Limb (tissue), 2 donors: ENCODE measurements at regions not wholly inside any gene's neighbourhood (a gene's known extent, or its start where the extent isn't known, plus 50 kb on each side); places are given as distances from the start of the nearest gene placed in this dataset.
"Not testable (repeated sequence)": the region's sequence is repeated elsewhere in the genome, so short reads cannot be mapped to it uniquely, and the experiment has no call there.

Experiments
- DNase-seq, 2 donors: peaks; one replicate each; pipeline ENCODE4 v3.0.0-alpha.2; 2016; ENCODE audit errors: extremely low spot score in 2 of 2

DNA sequence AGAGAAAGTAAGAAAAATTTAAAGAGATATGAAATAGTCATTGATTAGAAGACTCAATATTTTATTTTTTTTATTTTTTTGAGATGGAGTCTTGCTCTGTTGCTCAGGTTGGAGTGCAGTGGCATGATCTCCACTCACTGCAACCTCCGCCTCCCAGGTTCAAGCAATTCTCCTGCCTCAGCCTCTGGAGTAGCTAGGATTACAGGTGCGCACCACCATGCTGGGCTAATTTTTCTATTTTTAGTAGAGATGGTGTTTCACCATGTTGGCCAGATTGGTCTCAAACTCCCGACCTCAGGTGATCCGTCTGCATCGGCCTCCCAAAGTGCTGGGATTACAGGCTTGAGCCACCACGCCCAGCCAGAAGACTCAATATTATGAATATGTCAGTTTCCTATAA, 672.6 kb downstream of the UQCRFS1 start:
- DNase-seq: not testable (repeated sequence)

DNA sequence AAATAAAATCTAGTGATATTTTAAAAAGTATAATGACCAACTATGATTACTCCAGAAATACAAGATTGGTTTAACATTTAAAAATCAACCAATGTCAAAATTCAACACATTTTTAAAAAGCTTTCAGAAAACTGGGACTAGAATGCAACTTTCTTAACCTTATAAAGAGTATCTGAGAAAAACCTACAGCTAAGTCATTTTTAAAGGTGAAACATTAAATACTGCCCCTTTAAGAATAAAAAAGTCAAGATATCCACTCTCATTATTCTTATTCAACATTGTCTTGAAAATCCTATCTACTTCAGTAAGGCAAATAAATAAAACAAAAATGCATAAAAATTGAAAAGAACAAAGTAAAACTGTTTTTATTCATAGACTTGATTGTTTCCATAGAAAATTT, 673.2 kb downstream of the UQCRFS1 start:
- DNase-seq: no peak

DNA sequence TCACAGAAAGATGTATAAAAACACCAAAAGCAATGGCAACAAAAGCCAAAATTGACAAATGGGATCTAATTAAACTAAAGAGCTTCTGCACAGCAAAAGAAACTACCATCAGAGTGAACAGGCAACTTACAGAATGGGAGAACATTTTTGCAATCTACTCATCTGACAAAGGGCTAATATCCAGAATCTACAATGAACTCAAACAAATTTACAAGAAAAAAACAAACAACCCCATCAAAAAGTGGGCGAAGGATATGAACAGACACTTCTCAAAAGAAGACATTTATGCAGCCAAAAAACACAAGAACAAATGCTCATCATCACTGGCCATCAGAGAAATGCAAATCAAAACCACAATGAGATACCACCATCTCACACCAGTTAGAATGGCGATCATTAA, 674.4 kb downstream of the UQCRFS1 start:
- not testable (repeated sequence) for DNase-seq

DNA sequence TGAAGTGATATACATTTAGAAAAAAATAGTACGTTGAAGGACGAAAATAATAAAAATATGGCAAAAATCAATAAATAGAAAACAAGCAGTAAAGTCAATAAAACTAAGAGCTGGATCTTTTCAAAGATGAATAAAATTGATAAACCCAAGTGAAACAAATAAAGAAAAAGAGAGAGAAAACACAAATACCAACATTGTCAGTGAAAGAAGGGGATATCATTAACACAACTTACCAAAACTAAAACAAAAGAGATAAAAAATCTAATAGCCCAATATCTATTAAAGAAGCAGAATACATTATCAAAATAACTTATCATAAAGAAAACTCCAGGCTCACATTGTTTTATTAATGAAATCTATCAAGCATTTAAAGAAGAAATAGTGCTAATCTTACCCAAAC, 675.1 kb downstream of the UQCRFS1 start:
- no peak for DNase-seq

DNA sequence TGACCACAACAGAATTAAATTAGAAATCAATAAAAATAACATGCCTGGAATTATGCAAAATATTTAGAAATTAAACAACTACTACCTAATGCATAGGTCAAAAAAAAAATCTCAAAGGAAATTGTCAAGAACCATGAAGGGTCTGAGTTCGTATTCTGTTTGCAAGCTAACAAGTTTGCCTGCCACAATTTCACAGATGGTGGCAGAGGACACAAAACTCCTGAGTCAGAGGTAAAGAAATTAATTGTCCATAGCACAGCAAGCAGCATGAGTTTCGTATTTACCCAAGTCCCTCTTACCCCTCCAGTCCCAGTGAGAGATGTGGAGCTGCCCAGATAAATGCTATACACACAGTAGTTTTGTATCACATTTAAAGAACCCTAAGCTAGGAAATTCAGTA, 675.9 kb downstream of the UQCRFS1 start:
- no peak for DNase-seq

DNA sequence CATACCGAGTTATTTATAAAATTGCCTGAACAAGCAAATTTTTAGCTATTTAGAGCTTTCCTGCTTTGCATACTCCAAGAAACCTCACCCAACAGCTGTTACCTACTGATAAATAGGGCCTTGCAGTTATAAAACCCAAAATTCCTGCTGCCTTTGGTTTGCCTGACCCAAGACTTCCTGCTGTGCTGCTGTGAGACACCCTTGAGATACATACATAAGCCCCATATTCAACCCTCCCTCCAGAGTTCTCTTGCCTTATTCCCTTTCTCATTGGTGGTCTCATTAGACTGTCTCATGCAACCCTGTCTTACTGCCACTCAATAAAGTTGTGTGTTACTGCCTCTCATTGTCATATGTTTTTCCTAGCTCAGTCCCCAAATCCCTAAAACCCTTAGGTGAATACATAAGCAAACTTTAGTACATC, 677.6 kb downstream of the UQCRFS1 start:
- no peak for DNase-seq

DNA sequence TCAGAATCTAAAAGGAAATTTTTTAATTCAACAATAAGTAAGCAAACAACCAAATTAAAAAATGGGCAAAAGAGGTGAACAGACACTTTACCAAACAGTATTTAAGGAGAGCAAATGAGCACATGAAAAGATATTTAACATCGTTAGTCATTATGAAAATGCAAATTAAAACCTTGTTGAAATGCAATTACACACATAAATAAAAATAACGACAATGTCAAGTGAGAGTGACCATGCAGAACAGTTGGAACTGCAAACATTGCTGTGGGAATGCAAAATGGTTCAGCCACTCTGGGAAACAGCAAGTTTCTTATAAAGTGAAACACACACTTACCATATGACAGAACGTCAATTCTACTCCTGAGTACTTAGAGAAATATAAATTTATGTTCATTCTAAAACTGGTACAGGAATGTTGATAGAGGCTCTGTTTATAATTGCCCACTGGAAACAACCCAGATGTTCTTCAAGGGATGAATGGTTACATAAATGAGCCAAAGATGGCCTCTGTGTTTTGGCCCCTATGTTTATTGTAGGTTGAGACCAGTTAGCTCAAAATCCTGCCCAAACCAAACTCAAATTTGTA, 678.1 kb downstream of the UQCRFS1 start:
- DNase-seq: no peak

DNA sequence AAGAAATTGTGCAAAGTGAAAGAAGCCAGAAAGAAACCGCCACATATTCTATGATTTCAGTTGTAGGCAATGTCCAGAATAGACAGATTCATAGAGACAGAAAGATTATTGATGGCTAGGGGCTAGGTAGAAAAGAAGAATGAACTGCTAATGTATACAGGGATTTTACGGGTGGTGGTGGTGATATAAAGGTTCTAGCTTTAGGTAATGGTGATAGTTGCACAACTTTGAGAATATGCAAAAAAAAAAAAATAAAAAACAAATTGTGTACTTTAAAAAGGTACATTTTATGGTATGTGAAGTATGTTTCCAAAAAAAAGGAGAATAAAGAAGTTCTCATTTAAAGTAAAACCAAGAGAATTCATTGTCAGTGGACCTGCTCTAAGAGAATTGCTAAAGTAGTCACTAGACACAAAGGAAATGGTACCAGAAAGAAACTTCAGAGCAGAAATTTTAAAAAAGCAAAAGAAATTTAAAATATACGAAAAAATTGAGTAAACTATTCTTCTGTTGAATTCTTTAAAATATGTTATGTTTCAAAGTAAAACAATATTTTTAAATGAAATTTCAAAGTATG, 680.1 kb downstream of the UQCRFS1 start:
- DNase-seq: no peak

DNA sequence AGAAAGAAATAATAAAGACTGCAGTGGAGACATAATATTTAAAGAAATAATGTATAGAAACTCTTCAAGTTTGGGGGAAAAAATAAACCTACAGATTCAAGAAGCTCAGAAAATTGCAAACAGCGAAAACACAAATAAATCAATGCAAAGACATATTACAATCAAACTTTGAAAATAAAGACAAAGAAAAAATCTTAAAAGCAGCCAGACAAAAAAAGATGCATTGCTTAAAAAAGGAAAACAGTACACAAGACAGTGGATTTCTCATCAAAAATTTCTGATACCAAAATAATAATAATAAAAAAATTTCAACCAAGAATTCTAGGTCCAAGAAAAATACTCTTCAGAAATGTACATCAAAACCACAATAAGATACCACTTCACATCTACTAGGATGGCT, 681.0 kb downstream of the UQCRFS1 start:
- DNase-seq: no peak

DNA sequence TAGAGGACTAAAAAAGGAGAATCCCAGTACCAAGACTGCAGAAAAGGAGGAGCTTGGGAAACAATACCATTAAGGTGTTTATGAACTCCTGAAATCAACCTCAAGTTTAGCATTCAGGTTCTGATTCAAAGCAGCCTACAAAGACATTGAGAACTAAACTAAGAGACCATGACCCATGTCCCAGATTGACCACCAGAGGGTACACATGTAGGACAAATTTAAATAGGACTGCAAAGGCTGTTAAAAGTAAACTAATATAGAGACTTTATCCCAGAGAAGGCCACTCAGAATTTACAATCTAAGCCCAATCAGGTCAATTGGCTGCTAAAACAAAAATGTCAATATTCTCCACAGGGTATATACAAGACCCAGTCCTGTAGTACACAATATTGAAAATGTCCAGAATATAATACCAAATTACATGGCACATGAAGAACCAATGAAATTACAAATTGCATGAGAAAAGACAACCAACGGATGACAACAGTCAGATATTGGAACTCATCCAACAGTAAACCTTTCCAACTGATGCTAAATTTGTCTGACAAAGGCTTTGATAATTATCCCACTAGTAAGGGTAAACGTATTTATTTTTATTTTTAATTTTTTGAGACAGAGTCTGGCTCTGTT, 682.4 kb downstream of the UQCRFS1 start:
- no peak for DNase-seq

DNA sequence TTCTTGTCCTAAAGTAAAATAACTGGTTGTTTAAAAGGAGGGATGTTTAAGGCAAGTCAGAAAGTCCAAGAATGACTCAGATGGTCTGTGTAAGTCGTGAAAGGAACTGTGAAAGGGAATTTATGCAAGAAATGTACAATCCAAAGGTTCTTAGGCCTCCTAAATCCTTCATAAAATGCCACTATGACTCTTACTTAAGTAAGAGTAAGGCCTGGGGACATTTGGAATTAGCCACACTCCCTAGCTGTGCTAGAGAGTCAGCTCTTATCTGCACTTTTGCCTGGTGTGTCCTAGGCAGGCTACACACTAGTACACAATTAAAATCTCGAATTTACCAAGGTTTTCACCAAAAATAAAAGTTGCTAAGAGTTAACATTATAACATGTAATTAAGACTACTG, 686.9 kb downstream of the UQCRFS1 start:
- DNase-seq: no peak

DNA sequence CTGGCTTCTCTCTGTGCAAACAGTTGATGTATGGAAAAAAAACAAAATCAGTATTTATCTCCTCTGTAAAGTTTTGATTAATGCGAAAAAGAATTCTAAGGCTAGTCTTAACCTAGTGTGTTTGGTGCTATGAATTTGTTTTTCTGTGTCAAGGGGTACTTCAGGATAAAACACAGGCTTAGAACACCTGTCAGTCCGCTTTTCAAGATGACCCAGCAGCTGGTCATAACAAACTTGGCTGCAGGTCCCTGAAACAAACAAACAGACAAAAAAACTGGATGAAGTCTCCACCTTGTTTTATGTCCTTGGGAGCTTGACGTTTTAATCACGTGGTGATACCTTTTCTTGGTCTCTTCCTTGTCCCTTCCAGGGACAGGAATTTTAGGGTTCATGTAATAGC, 689.3 kb downstream of the UQCRFS1 start:
- no peak for DNase-seq

DNA sequence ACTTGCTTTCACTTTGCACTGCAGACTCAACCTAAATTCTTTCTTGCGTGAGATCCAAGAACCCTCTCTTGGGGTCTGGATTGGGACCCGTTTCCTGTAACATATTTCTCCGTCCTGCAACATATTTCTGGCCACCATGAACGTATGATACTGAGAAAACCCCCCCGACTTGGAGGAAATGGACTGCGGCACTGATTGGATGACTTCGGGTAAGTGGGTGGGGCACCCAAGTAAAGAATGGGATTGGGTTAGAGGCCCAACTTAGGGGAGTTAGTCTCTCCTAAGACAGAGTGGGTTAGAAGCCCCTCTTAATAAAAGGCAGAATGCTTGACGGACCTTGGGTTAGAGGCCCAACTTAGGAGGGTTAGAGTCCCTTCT, 690.4 kb downstream of the UQCRFS1 start:
- no peak for DNase-seq

DNA sequence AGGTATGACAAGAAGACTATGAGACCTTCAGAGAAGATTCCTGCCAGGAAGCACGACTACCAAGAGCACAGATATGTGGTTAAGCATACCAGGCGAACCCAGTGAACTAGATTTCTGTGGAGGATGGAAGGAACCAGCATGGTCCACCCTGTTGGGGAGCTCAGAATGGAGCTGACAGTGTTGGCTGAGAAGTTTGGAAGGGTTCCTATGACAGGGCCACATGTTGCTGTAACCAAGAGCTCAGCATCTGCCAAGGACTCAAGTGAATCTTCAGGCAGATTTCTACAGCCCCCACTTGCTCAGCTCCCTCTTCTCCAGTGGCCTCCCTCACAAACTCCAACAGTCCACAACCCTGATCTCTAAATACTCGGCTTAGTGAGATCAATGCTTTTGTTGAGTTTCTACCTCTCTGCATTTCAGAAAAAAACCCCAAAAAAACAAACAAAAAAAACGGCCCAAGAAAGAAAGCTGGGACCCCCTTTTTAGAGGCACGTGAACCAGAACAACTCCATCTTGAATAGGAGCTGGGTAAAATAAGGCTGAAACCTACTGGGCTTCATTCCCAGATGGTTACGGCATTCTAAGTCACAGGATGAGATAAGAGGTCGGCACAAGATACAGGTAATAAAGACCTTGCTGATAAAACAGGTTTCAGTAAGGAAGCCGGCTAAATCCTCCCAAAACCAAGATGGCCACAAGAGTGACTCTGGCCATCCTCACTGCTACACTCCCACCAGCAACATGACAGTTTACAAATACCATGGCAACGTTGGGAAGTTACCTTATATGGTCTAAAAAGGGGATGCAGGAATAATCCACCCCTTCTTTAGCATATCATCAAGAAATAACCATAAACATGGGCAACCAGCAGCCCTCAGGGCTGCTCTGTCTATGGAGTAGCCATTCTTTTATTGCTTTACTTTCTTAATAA, 691.1 kb downstream of the UQCRFS1 start:
- DNase-seq: no peak

DNA sequence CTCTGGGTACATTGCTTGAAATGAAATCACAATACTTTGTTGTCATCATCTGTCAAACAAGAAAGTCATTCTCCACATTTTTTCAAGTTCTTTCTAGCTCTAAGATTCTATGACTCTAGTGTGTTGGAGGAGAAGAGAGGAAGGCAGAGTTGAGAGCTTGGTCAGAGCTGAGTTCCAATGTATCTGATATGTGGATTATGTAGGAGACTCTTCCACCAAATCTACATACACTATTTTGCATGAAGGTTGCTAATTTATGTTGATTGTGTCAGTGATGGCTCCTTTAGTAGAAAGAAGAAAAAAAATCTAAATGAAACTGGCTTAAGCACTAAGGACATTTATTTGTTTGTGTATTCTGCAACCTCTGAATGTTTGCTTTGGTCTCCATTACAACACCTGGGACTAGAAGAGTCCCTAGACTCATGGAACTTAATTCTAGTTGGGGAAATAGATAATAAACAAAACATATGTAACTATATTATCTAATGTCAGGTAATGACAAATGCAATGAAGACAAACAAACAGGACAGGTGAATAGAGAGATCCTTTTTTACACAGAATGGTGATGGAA, 691.9 kb downstream of the UQCRFS1 start:
- DNase-seq: no peak

DNA sequence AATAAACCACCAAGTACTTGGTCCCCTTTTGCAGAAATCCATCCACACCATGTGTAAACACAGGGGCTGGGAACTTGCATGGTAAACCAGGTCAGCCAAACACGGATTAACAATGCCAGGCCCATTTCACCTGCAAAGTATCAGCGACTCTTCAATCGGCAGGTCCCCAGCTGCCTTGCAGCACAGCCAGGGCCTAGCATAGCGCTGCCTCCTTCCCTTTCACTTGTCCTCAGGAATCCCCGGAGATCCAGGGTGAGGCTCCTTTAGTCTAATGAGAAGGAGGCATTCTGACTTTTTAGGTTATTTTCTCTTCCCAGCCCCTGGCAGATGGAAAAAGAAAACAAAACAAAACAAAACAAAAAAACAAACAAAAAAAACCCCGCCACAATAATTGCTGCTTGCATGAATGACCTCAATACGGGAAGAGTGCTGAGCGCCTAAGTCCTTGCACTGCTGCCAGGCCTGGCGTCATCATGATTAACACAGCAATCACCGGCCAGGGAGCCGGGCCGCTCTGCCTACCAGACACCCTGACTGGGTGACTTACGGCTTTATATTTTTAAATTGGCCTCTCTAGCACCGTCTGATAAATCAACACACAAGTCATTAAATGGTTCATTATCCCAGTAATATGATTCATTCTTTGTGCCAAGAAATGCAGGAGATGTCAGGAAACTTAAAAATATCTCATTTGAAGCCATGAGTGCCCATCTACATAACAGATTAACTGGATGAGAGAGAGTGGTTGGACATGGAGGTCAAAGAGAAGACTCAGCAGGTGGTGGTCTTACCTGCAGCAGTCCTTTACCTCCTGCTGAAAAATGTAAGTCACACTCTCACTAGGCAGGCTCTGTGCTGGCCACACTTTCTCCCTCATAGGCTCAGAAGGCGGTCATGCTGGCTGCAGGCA, 692.7 kb downstream of the UQCRFS1 start:
- no peak for DNase-seq

DNA sequence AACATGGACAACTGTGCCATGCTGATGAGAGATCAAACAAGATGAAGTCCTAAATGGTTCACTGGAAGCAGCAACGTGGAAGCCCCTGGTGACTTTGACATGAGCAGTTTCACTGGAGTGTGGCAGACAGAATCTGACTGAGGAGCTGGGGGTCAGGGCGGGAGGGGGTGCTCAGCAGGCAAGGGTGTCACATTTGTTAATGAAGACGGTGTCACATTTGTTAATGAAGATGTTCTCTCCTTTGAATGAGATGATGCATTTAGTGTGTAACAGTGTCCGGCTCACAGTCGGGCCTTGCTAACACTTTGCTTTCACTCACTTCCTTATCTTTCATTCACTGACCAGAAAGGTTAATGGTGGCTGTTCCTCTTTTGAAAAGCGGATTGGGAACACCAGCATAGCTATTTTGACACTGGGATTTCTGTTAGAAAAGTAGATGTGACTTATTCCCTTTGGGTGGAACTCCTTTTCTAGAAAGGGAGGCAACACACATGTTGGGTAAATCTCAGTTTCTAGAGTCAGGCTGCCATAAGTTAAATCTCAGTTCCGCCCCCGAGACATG, 693.7 kb downstream of the UQCRFS1 start:
- DNase-seq: no peak

DNA sequence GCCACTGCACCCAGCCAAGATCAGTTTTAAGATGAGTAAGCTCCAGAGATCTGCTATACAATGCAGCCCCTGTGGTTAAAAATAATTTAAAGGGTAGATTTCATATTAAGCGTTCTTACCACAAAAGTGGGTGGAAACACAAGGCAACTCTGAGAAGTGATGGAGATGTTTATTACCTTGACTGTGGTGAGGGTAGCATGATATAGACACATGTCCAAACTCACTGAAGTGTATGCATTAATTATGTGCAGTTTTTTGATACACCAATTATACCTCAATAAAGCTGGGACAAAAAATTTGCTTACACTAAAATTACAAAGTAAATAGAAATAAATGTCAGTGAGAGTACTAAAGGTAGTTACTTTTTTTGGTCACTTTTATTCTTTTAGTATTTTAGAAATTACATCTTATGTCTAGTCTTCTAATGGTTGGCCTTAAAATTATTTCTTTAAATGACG, 696.5 kb downstream of the UQCRFS1 start:
- no peak for DNase-seq

DNA sequence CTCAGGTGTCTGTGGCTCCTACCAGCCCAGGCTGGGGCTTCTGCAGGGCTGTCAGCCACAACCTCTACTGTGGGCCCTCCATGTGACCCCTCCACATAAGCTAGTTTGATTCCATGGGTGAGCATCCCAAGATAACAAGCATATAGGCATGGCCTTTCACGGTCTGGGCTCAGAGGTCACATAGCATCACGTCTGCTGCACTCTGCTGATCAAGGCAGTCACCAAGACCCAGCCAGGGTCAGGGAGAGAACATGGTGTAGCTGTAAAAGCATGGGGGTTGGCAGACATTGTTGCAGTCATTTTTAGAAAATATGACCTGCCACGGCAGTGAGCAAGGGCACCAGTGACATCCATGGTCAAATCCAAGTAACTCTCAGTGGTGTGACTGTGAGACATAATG, 698.8 kb downstream of the UQCRFS1 start:
- no peak for DNase-seq

DNA sequence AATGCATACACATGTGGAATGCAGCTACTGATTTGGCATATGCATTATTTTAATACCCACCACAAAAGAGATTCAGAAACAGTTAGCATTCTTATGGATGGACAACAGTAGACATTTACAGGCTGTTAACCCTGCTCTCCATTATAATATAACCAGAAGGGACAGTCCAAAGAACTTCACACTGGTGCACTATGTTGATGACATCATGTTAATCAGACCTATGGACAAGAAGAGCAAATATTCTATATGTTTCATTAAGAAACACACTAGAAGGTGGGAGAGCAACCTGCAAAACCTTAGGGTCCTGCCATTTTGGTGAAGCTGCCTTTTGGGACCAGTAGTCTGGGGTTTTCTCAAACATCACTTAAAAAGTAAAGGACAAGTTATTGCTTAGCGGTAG, 701.3 kb downstream of the UQCRFS1 start:
- DNase-seq: no peak
